ENCODE measurements at regions not wholly inside any gene's neighbourhood (a gene's known extent, or its start where the extent isn't known, plus 50 kb on each side); places are given as distances from the start of the nearest gene placed in this dataset.

GRCh38 chrX:30504309-30504708 lies 73.3 kb downstream of the TASL start:
- DNase-seq (ENCODE audit: low read depth) = peak; percentile 3

DNA sequence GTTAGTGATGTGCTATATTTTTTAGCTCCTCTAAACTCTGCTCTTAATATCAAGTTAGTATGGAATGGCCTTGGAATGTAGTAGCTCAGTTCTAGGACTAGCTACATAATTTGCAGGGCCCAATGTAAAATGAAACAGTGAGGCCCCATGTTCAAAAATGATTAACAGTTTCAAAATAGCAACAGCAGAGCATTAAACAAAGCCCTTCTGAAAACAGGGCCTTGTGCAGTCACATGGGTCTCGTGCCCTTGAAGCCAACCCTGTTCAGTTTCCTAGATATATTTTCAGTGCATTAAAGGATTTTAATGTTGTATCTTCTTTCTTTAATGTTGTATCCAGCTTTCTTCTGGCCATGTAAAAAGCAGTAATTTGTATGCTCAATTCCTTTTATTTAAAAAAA lies 82.1 kb downstream of the TASL start:
- DNase-seq (ENCODE audit: low read depth) = no peak

DNA sequence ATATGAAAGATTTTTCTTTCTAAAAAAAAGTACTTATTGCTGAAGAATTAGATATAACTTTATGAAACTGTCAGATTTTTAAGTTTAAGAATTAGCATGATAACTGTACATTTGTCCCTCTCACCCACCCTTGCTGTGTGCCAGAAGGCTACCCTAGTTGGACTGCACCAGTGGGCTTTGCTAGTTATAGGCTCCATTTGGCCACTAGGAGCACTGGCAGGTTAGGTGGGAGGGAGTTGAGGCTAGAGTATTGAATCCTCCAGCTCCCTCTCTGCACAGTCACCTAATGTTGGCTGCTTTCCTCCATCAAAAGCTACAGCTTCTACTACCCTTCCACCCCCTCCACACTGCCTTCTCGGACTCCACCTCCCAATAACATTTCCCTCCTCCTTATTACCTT lies 84.2 kb downstream of the TASL start:
- DNase-seq (ENCODE audit: low read depth) = no peak

- no peak for DNase-seq (ENCODE audit: low read depth)
These were observed 88.2 kb downstream of the TASL start for GRCh38 chrX:30489323-30489722.

GRCh38 chrX:30488092-30488491 lies 89.5 kb downstream of the TASL start:
- peak; percentile 2 for DNase-seq (ENCODE audit: low read depth)

DNA sequence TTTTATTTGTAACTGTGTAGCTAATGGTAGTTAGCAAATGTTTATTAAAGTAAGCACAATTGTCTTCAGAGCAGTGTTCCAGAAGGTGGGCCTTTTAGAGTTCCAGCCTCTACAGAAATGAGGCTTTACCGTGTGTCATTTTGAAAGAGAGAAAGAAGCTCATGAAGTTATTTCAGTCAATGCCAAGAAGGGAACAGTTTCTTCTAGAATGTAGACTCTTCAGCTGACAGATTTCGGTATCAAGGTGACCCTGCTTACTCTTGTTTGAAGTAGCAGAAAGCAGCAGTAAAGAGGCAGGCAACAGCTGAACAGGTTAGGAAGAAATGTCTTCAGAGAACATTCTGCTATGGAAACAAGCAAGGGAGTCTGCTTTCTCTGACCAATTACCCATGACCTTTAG lies 93.6 kb downstream of the TASL start:
- DNase-seq (ENCODE audit: low read depth) = no peak

GRCh38 chrX:30468471-30468870 lies 109.1 kb downstream of the TASL start:
- DNase-seq (ENCODE audit: low read depth) = no peak
